ENCODE measurements at regions not wholly inside any gene's neighbourhood (a gene's known extent, or its start where the extent isn't known, plus 50 kb on each side); places are given as distances from the start of the nearest gene placed in this dataset.

DNA sequence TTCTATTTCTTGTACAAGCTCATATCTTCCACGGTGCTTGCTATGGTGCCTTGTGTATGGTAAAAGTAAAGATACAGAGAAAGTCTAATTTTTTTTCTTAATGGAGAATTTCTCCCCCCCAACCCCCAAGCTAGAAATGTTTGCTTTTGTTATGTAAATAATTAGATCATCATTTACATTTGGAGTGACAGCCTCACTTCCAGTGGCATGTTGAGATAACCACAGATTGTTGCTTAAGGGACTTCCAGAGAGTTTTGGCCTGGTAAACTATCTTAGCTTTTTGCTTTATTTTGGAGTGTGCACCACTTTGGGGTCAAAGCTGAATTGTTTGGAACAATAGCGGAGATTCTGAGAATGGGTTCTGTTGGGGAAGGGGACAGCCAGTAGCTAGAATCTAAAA lies 129.7 kb downstream of the ZNF365 start:
- H3K27ac ChIP-seq (ENCODE audit: low read length): no peak overlapping the region
- H3K4me3 ChIP-seq (ENCODE audit: low read length): no peak overlapping the region
- no peaks in the 10 kb centered on the region for H3K36me3 ChIP-seq (replicated peaks; ENCODE audit: low read depth, low read length)

GRCh38 chr10:62506371-62506770 lies 132.2 kb downstream of the ZNF365 start:
- Histone ChIP-seq H3K27me3 (ENCODE audit: low read depth, low read length) (no peaks in the 10 kb centered on the region), H3K36me3 (replicated peaks; ENCODE audit: low read depth, low read length) (no peaks in the 10 kb centered on the region), H3K4me1 (ENCODE audit: low read length) (peaks cover 3% of the 10 kb centered on the region; the same call in 1 of the 2 replicates), H3K27ac (ENCODE audit: low read length) (no peak overlapping the region), H3K4me2 (ENCODE audit: low read length) (no peak overlapping the region), H3K9ac (ENCODE audit: low read length) (no peak overlapping the region), H2AFZ (ENCODE audit: low read depth, low read length) (no peak overlapping the region), H3K4me3 (ENCODE audit: low read length) (no peak overlapping the region), H4K20me1 (ENCODE audit: insufficient read depth, low read length) (no peaks in the 10 kb centered on the region), H3K79me2 (ENCODE audit: low read length) (no peaks in the 10 kb centered on the region), H3K9me3 (ENCODE audit: insufficient read depth, low read length) (no peaks in the 10 kb centered on the region)
- TF ChIP-seq EZH2phosphoT487 (IDR thresholded peaks at IDR 0.05; ENCODE audit: low read depth) (no peak), CTCF (IDR thresholded peaks at IDR 0.05; ENCODE audit: low read depth, low read length) (no peak)

More for the DNA sequence above, 129.7 kb downstream of the ZNF365 start:
- Histone ChIP-seq H3K27me3 (ENCODE audit: low read depth, low read length) (no peaks in the 10 kb centered on the region), H3K9ac (ENCODE audit: low read length) (no peak overlapping the region), H2AFZ (ENCODE audit: low read depth, low read length) (no peak overlapping the region), H4K20me1 (ENCODE audit: insufficient read depth, low read length) (no peaks in the 10 kb centered on the region), H3K9me3 (ENCODE audit: insufficient read depth, low read length) (no peaks in the 10 kb centered on the region), H3K4me2 (ENCODE audit: low read length) (no peak overlapping the region), H3K4me1 (ENCODE audit: low read length) (peaks cover 3% of the 10 kb centered on the region; the same call in 1 of the 2 replicates), H3K79me2 (ENCODE audit: low read length) (no peaks in the 10 kb centered on the region)
- TF ChIP-seq EZH2phosphoT487 (IDR thresholded peaks at IDR 0.05; ENCODE audit: low read depth): no peak

GRCh38 chr10:62511238-62511637 lies 137.1 kb downstream of the ZNF365 start:
- Histone ChIP-seq H2AFZ (ENCODE audit: low read depth, low read length) (no peak overlapping the region), H3K27ac (ENCODE audit: low read length) (no peak overlapping the region), H3K4me2 (ENCODE audit: low read length) (no peak overlapping the region), H3K4me1 (ENCODE audit: low read length) (peaks cover 3% of the 10 kb centered on the region; the same call in 1 of the 2 replicates), H3K4me3 (ENCODE audit: low read length) (no peak overlapping the region), H3K36me3 (replicated peaks; ENCODE audit: low read depth, low read length) (no peaks in the 10 kb centered on the region), H3K9me3 (ENCODE audit: insufficient read depth, low read length) (no peaks in the 10 kb centered on the region), H3K27me3 (ENCODE audit: low read depth, low read length) (no peaks in the 10 kb centered on the region), H4K20me1 (ENCODE audit: insufficient read depth, low read length) (no peaks in the 10 kb centered on the region), H3K9ac (ENCODE audit: low read length) (no peak overlapping the region), H3K79me2 (ENCODE audit: low read length) (no peaks in the 10 kb centered on the region)
- TF ChIP-seq CTCF (IDR thresholded peaks at IDR 0.05; ENCODE audit: low read depth, low read length): no peak
- no peak for TF ChIP-seq EZH2phosphoT487 (IDR thresholded peaks at IDR 0.05; ENCODE audit: low read depth)

- Histone ChIP-seq H4K20me1 (ENCODE audit: insufficient read depth, low read length) (no peaks in the 10 kb centered on the region), H3K4me1 (ENCODE audit: low read length) (no peaks in the 10 kb centered on the region), H3K4me2 (ENCODE audit: low read length) (no peak overlapping the region)
Measured at GRCh38 chr10:62511656-62512055, 137.5 kb downstream of the ZNF365 start.

More at GRCh38 chr10:62511656-62512055, 137.5 kb downstream of the ZNF365 start:
- H3K36me3 ChIP-seq (replicated peaks; ENCODE audit: low read depth, low read length): no peaks in the 10 kb centered on the region
- TF ChIP-seq EZH2phosphoT487 (IDR thresholded peaks at IDR 0.05; ENCODE audit: low read depth) (no peak), CTCF (IDR thresholded peaks at IDR 0.05; ENCODE audit: low read depth, low read length) (no peak)
- no peak overlapping the region for H2AFZ ChIP-seq (ENCODE audit: low read depth, low read length)
- H3K9me3 ChIP-seq (ENCODE audit: insufficient read depth, low read length): no peaks in the 10 kb centered on the region
- H3K27ac ChIP-seq (ENCODE audit: low read length): no peak overlapping the region
- H3K9ac ChIP-seq (ENCODE audit: low read length): no peak overlapping the region
- H3K27me3 ChIP-seq (ENCODE audit: low read depth, low read length): no peaks in the 10 kb centered on the region
- no peak overlapping the region for H3K4me3 ChIP-seq (ENCODE audit: low read length)
- no peaks in the 10 kb centered on the region for H3K79me2 ChIP-seq (ENCODE audit: low read length)
